ENCODE measurements at regions not wholly inside any gene's neighbourhood (a gene's known extent, or its start where the extent isn't known, plus 50 kb on each side); places are given as distances from the start of the nearest gene placed in this dataset.

DNA sequence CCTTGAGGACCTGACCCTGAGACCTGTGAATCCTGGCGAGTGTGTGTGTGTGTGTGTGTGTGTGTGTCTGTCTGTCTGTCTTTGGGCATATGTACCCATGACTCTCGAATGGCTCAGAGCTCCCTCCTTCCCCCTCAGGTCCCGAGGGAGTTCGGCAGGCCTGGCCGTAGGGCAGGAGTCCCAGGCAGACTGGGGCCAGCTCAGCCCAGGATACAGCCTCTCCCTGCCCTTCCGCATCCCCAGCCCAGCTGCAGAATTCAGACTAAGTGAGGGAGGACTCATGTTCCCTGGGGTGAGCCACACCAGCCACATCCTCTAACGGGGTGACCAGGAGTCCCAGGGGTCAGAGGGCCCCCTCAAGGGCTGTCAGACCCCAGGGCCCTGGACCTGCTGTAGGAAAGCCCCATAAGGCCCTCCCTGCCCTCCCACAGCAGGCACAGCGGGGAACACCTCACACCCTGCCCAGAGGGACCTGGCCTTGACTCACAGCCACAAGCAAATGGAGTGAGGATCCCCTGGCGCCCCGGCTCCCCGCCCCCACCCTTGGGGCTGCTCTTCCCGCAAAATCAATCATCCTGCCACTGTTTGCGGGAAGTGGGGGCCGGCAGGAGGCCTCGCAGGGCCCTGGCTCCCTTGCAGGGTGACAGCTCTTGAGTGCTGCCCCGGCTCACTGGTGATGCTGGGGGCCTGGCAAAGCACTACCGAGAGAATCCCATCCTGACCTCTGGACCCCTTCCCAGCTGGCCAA is 101.7 kb upstream of the CASZ1 start:
- DNase-seq: no peak

DNA sequence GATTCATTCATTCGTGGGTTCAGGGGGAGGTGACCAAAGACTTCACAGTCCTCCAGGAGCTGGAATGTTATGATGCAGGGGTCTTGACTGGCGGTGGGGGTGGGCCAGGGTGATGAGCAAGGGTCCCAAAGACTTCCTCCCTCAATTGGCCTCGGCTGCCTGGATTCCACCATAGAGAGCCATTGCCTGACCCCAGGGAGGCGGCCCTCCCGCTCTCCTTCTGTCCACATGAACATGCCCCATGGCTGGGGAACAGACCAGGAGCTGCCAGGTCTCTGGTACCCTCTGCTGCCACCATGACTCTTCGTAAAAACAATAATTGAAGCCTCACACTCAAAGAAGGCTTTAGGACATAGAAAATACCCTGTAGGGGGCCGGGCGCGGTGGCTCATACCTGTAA is 102.5 kb upstream of the CASZ1 start:
- DNase-seq: no peak

DNA sequence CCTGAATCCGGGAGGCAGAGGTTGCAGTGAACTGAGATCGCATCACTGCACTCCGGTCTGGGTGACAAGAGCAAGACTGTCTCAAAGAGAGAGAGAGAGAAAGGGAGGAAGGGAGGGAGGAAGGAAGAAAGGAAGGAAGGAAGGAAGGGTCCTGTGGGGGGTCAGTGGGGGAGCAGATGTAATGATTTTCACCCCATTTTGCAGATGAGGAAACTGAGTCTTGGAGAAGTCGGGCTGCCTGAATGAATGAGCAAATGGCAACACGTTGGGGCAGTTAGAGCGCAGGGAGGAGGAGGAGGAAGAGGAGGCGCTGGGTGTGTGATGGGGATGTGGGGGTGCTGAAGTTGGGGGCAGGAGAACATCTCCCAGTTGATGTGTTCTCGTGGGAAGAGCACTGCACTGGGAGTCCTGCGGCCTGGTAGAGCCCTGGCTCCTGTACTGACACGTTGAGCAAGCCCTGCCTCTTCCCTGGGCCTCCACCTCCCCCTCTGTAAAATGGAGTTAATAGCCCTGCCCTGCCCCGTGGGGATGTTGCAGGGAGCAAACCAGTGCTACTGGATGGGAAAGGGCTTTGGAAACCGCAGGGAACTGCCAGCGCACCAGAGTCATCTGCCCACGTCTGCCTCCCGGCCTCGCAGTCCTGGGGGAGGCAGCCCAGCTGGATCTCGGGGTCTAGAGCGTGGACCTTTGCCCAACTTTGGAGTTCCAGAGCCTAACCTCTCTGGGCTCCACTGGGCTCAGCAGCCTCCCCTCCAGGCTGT is 103.2 kb upstream of the CASZ1 start:
- DNase-seq: no peak

- no peak for DNase-seq
These were observed 103.8 kb upstream of the CASZ1 start for GRCh38 chr1:10900251-10900651.

DNA sequence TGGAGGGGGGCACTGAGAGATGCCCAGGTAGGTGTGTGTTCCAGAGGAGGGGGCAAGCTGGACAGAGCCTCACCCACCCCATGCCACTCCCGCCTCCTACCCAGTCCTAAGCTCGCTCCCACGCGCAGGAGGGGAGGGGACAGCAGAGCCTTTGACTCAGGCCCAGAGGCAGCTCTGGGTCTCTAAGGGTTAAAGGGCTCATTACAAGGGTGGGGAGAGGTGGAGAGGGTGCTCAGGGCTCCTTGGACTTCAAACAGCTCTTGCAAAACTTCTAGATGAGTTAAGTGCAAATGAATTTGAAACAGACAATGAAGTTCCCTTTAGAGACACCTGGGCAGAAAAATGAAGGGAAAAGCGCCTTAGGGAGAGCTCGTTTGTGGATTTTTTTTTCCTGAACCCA is 104.2 kb upstream of the CASZ1 start:
- no peak for DNase-seq

GRCh38 chr1:10901091-10901890 is 104.8 kb upstream of the CASZ1 start:
- no peak for DNase-seq

GRCh38 chr1:10901891-10902805 is 105.7 kb upstream of the CASZ1 start:
- DNase-seq: no peak

DNA sequence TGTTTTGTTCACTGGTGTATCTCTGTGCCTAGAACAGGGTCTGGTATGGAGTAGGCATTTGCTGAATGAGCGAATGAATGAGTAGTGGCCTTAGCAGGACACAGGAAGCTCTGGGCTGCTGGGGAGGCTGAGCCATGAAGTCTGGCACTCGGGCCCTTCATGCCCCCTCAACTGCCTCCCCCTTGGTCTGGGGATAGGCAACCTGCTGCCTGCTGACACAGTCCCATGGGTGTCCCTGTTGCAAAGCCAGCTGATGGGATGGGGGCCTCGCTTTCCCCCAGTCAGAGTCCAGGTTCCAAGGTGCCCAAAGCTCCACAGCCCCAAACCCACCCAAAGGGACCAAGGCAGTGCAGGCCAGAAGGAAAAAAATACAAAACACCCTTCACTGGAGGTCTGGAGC is 107.0 kb upstream of the CASZ1 start:
- no peak for DNase-seq

- DNase-seq: no peak
These were observed 107.4 kb upstream of the CASZ1 start for GRCh38 chr1:10903821-10904220.

DNA sequence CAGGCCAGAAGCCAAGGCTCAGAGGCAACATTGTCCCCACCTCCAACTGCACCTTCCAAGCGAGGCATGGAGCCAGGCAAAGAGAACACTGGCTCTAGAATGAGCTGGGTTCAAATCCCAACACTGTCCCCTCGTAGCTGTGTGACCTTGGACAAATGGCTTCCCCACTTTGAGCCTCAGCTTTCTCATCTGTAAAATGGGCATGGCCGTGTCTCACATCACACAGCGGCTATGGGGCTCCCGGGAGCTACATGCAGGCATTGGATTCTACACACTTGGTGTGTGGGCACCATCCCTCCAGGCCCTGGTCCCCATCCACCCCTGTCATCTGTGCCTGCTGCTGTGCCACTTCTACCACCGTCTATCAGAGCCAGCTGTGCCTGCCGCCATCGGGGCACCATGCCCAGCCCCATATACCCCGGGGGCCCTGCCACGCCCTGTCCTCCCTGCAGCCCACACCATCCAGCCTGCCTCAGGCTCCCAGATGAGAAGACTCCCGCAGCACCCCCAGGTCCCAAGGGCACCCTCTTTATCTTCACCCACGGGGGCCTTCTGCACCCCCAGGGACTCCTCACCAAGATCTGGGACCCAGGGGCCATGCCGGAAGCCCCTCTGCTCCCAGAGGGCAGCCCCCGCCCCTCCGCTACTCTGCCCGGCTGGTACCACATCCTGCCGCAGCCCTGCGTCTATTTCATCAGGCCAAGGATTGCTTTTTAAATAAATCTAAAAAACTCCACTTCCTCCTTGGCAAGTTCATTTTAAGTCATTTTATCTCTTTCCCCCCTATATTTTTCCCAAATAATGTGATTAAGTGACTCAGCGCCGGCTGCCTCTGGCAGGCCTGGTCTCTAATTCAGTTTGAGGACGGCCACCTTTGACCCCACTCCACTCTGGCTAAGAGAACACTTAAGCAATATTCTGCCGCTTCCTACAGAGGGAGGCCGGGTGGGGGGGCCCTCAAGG is 107.8 kb upstream of the TARDBP start:
- DNase-seq: no peak

DNA sequence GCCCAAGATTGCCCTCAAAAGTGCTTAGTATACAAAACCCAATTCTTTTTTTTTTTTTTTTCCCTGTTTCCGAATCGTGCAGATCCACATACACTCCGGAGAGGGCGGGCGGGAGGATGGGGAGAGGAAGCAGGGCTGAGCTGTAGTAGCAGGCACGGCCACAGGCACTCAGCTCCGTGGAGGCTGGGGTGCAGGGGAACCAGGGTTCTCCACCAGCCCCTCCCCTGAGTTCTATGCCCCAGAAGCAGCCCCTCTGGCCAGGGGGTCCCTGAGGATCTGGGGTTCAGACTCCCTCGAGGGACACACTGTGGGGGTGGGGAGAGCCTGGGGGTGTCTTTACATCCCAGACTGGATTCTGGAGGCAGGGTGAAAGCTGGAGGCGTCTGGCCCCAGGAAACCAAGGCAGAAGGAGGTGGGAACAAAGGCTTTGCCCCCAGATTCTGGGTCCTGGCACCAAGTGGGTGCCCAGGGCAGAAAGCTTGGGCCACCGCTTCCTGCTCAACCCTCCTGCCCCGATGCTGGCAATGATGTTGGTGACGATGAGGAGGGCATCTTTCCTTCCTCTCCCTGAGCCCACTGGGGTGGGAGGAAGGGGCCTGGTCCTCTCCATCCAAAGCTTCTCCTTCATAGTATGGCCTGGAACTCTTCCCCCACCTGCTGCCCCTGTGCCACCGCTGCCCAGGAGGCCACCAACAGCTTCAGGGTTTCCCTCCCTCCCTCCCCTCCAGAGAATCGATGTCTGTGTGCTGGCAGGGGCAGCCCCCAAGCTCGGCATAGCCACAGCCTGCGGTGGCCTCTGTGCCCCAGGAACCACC is 106.4 kb upstream of the TARDBP start:
- no peak for DNase-seq

DNA sequence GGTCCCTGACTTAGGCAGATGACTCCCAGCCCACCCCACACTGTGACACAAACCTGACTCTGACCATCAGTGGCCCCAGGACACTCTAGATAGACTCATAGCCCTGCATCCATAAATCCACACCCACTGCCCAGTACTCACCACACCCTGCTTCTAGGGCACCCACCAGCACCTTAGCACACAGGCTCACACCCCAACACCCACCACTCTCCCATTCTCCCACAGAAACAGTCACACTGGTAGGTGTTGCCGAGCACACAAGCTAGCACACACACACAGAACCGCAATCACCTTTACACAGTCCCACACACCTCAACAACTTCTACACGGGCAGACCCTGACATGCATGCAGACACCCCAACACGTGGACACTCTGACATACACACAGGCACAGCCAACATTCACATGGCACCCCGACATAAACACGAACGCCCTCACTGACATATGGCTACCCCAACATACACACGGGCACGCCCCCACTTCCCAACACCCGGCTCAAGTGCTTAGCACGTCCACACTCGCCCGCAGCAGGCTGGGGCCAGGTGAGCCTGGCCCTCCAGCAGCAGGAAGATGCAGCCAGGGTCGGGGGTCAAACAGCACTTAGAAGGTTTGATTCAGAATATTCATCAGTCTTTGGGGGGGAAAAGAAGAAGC is 105.5 kb upstream of the TARDBP start:
- no peak for DNase-seq

DNA sequence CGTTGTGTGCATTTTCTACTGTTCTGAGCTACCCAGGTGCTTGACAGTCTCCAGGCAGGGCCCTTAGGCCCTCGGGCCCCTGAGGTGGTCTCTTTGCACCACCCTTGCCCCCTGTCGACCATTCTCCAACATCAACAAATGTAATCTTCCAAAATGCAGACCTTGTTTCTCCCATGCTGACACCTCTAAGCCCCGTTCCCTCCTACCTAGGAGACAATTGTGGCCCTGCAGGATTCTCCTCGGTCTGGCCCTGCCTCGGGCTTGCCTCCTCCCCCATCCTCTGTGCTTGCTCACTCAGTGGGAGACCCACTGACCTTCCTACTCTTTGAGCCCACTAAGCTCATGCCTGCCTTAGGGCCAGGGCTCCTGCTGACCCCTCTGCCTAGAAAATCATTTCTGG is 104.2 kb upstream of the TARDBP start:
- DNase-seq: no peak

DNA sequence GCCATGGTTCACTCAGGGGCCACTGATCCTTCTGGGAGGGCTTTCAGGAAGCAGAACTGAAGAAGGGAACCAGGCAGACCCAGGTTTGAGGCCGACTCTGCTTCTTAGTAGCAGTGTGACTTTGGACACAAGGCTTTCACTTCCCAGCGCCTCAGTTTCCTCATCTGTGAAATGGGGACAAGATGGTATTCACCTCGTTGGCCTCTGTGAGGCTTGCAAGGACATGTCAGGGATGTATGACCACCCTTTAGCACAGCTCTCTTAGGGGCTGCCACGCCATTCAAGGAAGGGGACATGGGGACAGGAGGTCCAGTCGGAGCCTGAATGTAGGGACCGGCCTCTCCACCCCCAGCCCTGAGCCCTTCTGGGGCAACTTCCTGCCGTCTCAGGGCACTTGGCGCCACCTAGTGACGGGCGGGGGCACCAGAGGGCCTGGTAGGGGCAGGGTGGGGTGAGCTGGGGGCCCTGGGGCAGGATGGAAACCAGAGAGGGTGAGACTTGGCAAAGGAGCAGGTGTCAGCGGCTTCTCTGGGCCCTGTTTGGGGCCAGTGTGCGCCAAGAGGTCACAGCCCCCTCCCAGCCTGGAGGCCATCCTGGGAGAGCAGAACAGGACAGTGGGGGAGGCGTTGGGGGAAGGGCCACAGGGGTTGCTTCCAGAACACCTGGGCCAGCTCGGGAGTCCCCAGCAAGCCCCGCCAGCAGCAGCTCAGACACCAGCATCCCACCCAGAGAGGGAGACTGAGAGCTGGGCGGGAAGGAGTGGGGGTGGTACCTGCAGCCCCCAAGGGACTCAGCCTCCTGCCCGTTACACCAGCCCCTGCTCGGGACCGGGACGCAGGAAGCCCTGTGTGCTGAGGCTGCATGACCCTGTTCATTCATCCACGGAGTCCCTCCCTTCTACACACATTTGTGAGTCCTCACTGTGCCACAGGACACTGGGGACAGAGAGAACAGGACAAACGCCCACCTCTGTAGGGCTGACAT is 102.5 kb upstream of the TARDBP start:
- peak; percentile 79 for DNase-seq

DNA sequence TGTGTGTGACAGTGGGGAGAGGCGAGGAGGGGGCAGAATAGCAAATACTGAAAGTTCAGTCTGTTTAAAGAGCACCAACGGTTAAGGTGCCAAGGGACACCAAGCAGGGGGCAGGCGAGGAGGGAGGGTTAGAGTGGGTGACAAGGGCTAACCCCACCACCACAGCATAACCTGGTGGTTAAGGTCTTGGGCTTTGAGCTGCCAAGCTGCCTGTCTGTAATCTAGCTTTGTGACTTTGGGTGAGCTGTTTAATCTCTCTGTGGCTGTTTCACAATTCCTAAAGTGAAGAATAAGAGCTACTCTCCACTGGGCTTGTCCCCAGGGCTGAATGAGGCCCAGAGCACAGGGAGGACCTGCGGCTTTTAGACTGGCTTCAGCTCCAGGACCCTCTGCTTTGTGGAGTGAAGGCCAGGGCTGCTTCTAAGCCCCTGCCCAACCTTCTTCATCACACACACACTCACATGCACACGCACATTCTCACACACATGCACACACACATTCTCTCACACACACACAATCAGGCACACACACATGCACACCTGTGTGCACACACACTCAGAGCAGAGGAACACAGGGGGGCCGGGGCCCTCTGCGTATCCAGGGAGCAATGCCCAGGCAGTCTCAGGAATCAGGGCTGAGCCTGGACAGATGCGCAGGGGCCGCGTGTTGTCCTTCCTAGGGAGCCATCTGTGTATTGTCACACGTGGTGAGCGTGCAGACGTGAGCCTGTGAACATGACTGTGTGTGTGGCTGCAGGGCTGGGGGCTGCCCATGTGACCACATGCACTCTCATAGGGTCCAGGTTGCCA is 101.6 kb upstream of the TARDBP start:
- DNase-seq: no peak

DNA sequence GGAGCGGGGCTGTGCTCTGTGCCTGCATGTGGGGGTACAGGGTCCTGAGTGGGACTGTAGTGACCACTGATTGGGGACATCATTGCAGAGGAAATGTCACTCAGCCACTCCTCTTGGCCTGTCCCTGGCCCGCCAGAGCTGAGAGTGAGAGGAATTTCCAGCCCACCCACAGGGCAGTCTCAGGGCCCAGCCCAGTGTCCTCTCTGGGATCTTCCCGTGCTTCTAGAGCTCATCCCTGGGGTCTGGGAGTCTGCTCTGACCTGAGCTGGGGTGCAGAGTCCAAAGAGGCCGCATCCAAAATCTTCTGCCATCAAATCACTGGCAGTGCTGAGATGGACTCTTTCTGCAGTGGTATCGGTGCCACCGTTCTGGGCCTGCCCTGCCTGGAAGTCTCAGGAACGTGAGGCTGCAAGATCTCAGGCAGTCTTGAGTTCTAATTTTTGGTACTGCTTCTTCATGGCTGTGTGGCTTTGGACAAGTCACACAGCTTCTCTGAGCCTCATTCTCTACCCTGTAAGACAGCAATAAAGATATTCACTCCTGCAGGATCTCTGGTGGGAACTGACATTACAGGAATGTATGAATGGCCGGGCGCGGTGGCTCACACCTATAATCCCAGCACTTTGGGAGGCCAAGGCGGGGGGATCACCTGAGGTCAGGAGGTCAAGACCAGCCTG is 100.8 kb upstream of the TARDBP start:
- DNase-seq: no peak

DNA sequence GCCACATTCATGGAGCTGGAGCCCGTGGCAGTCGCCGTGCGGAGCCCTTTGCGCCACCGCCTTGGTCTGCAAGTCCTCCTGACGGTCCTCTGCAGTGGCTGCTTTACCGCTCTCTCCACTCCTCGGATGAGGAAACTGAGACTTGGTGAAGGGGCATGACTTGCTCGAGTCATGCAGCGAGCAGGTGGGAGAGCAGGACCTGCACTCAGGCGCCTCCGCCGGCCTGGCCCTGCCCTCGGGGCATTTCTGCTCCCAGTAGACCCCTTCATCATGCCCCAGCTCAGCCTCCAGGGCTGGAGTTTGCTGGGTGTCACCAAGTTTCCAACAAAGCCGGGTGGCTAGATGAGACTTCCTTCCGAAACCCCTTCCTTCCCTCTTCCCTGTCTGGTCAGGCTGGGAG is 100.0 kb upstream of the TARDBP start:
- no peak for DNase-seq
